ENCODE measurements at regions not wholly inside any gene's neighbourhood (a gene's known extent, or its start where the extent isn't known, plus 50 kb on each side); places are given as distances from the start of the nearest gene placed in this dataset.
A peak's percentile ranks its signal among the peaks of the same experiment; 100 is the strongest.

GRCh38 chr6:41404182-41404845 lies 68.9 kb downstream of the NCR2 start:
- DNase-seq (ENCODE audit: low spot score): no peak

- DNase-seq (ENCODE audit: low spot score): no peak
Measured at GRCh38 chr6:41405941-41406727, 70.7 kb downstream of the NCR2 start.

- no peak for DNase-seq (ENCODE audit: low spot score)
Measured at GRCh38 chr6:41406728-41407489, 71.5 kb downstream of the NCR2 start.

- DNase-seq (ENCODE audit: low spot score): no peak
Measured at GRCh38 chr6:41408576-41408975, 73.2 kb downstream of the NCR2 start.

- DNase-seq (ENCODE audit: low spot score): no peak
Measured at GRCh38 chr6:41408982-41409381, 73.6 kb downstream of the NCR2 start.

- DNase-seq (ENCODE audit: low spot score): no peak
Measured at GRCh38 chr6:41409489-41409888, 74.1 kb downstream of the NCR2 start.

- no peak for DNase-seq (ENCODE audit: low spot score)
Measured at GRCh38 chr6:41411961-41412360, 76.6 kb downstream of the NCR2 start.

GRCh38 chr6:41413250-41413649 lies 77.8 kb downstream of the NCR2 start:
- DNase-seq (ENCODE audit: low spot score): no peak

GRCh38 chr6:41416501-41416837 lies 81.1 kb downstream of the NCR2 start:
- DNase-seq (ENCODE audit: low spot score): no peak

- no peak for DNase-seq (ENCODE audit: low spot score)
Measured at GRCh38 chr6:41418741-41419140, 83.3 kb downstream of the NCR2 start.

GRCh38 chr6:41419385-41419784 lies 84.0 kb downstream of the NCR2 start:
- DNase-seq (ENCODE audit: low spot score): no peak

- DNase-seq (ENCODE audit: low spot score): no peak
Measured at GRCh38 chr6:41420186-41420585, 84.8 kb downstream of the NCR2 start.

- DNase-seq (ENCODE audit: low spot score): no peak
Measured at GRCh38 chr6:41422161-41422560, 86.8 kb downstream of the NCR2 start.

GRCh38 chr6:41423002-41423401 lies 87.6 kb downstream of the NCR2 start:
- no peak for DNase-seq (ENCODE audit: low spot score)

- peak; percentile 69 for DNase-seq (ENCODE audit: low spot score)
Measured at GRCh38 chr6:41424370-41425058, 89.1 kb downstream of the NCR2 start.

GRCh38 chr6:41425511-41425910 lies 90.1 kb downstream of the NCR2 start:
- DNase-seq (ENCODE audit: low spot score): no peak

GRCh38 chr6:41426438-41426851 lies 91.0 kb downstream of the NCR2 start:
- no peak for DNase-seq (ENCODE audit: low spot score)

GRCh38 chr6:41426888-41427641 lies 91.7 kb downstream of the NCR2 start:
- DNase-seq (ENCODE audit: low spot score): no peak

- DNase-seq (ENCODE audit: low spot score): no peak
Measured at GRCh38 chr6:41427642-41428335, 92.4 kb downstream of the NCR2 start.

GRCh38 chr6:41428336-41428995 lies 93.1 kb downstream of the NCR2 start:
- no peak for DNase-seq (ENCODE audit: low spot score)

Data from putamen (tissue), 1 donor.